WTC11 (cell line): ENCODE measurements at regions not wholly inside any gene's neighbourhood (a gene's known extent, or its start where the extent isn't known, plus 50 kb on each side); places are given as distances from the start of the nearest gene placed in this dataset.
A peak's percentile ranks its signal among the peaks of the same experiment; 100 is the strongest.

Experiments used
- ATAC-seq: fragments of 200-7000 bp; cut with Tn5 transposase; 2 replicates; pipeline ENCODE4 v1.10.0; 2021; ENCODE audit warnings: mild to moderate bottlenecking, moderate library complexity
- CTCF ChIA-PET: fragments of 300-600 bp; sonication (Branson Sonifier 250); formaldehyde crosslinking; loops from one replicate; lab custom pipeline; 2021; ENCODE audit warnings: antibody characterized with exemption; lab: Charles Lee
- POLR2A ChIA-PET: fragments of 350-600 bp; sonication (Branson Sonifier 250); formaldehyde crosslinking; loops from one replicate; lab custom pipeline; 2021; ENCODE audit warnings: antibody characterized with exemption; lab: Charles Lee
- DNase-seq: peaks from one replicate; pipeline ENCODE4 v3.0.0; 2021; ENCODE audit warnings: low spot score
- H3K27ac Mint-ChIP-seq: 2 replicates; pipeline ENCODE4 v1.8.0; 2021; ENCODE audit warnings: mixed read lengths
- H3K27me3 Mint-ChIP-seq: 2 replicates; pipeline ENCODE4 v1.8.0; 2021; ENCODE audit warnings: low read depth, mild to moderate bottlenecking, moderate library complexity, mixed read lengths
- H3K36me3 Mint-ChIP-seq: 2 replicates; pipeline ENCODE4 v1.8.0; 2021; ENCODE audit warnings: mixed read lengths
- H3K4me1 Mint-ChIP-seq: 2 replicates; pipeline ENCODE4 v1.8.0; 2022; ENCODE audit warnings: mixed read lengths
- H3K4me3 Mint-ChIP-seq: 2 replicates; pipeline ENCODE4 v1.8.0; 2021; ENCODE audit warnings: mild to moderate bottlenecking, moderate library complexity, mixed read lengths
- H3K9me3 Mint-ChIP-seq: 2 replicates; pipeline ENCODE4 v1.8.0; 2021; ENCODE audit warnings: mixed read lengths
- AR ChIP-seq: fragments of 250-450 bp; sonication (Bioruptor Pico); IDR thresholded peaks from 2 replicates; pipeline ENCODE4 v1.9.0; 2021; ENCODE audit warnings: mild to moderate bottlenecking
- E2F1 ChIP-seq: sonication (generic); formaldehyde crosslinking; IDR thresholded peaks from 2 replicates; pipeline ENCODE4 v1.8.0; 2022; ENCODE audit warnings: mild to moderate bottlenecking, missing genetic modification reagents
- E2F5 ChIP-seq: sonication (generic); formaldehyde crosslinking; IDR thresholded peaks from 2 replicates; pipeline ENCODE4 v1.8.1; 2022; ENCODE audit warnings: mild to moderate bottlenecking, moderate library complexity, missing genetic modification reagents
- EMX1 ChIP-seq: fragments of 250-450 bp; sonication (Bioruptor Pico); IDR thresholded peaks from 2 replicates; pipeline ENCODE4 v1.8.0; 2021; ENCODE audit warnings: mild to moderate bottlenecking
- ETV6 ChIP-seq: sonication (generic); formaldehyde crosslinking; IDR thresholded peaks from 2 replicates; pipeline ENCODE4 v1.8.1; 2022; ENCODE audit warnings: mild to moderate bottlenecking, missing genetic modification reagents
- HMGXB4 ChIP-seq: sonication (generic); formaldehyde crosslinking; IDR thresholded peaks from 2 replicates; pipeline ENCODE4 v1.8.1; 2023; ENCODE audit warnings: mild to moderate bottlenecking, moderate library complexity, missing genetic modification reagents
- IRF2 ChIP-seq: sonication (generic); formaldehyde crosslinking; IDR thresholded peaks from 2 replicates; pipeline ENCODE4 v1.8.0; 2022; ENCODE audit warnings: low read depth, missing genetic modification reagents, borderline replicate concordance
- NFE2L1 ChIP-seq: sonication (generic); formaldehyde crosslinking; IDR thresholded peaks from 2 replicates; pipeline ENCODE4 v1.8.1; 2023; ENCODE audit warnings: missing genetic modification reagents
- RELA ChIP-seq: sonication (generic); formaldehyde crosslinking; IDR thresholded peaks from 2 replicates; pipeline ENCODE4 v1.8.1; 2022; ENCODE audit warnings: missing genetic modification reagents, mild to moderate bottlenecking, borderline replicate concordance
- SMAD3 ChIP-seq: sonication (generic); formaldehyde crosslinking; IDR thresholded peaks from 2 replicates; pipeline ENCODE4 v1.8.0; 2022; ENCODE audit warnings: missing genetic modification reagents, mild to moderate bottlenecking, borderline replicate concordance
- SP1 ChIP-seq: sonication (generic); formaldehyde crosslinking; conservative IDR thresholded peaks from 2 replicates; pipeline ENCODE4 v1.8.1; 2022; ENCODE audit warnings: missing genetic modification reagents
- STAT6 ChIP-seq: sonication (generic); formaldehyde crosslinking; conservative IDR thresholded peaks from 2 replicates; pipeline ENCODE4 v1.8.1; 2023; ENCODE audit warnings: mild to moderate bottlenecking, low read depth, missing genetic modification reagents, moderate library complexity
- TCF7 ChIP-seq: sonication (generic); formaldehyde crosslinking; IDR thresholded peaks from 2 replicates; pipeline ENCODE4 v1.8.0; 2022; ENCODE audit warnings: mild to moderate bottlenecking, low read depth, missing genetic modification reagents, moderate library complexity
- TEAD4 ChIP-seq: sonication (generic); formaldehyde crosslinking; IDR thresholded peaks from 2 replicates; pipeline ENCODE4 v1.8.0; 2022; ENCODE audit warnings: mild to moderate bottlenecking, missing genetic modification reagents
- TP53 ChIP-seq: sonication (generic); formaldehyde crosslinking; IDR thresholded peaks from 2 replicates; pipeline ENCODE4 v1.8.1; 2023; ENCODE audit warnings: mild to moderate bottlenecking, missing genetic modification reagents
- USF2 ChIP-seq: sonication (generic); formaldehyde crosslinking; IDR thresholded peaks from 2 replicates; pipeline ENCODE4 v1.8.1; 2023; ENCODE audit warnings: mild to moderate bottlenecking, missing genetic modification reagents, moderate library complexity
- ZNF138 ChIP-seq: sonication (generic); formaldehyde crosslinking; conservative IDR thresholded peaks from 2 replicates; pipeline ENCODE4 v1.8.1; 2022; ENCODE audit warnings: mild to moderate bottlenecking, moderate library complexity, missing genetic modification reagents
- ZNF263 ChIP-seq: sonication (generic); formaldehyde crosslinking; IDR thresholded peaks from 2 replicates; pipeline ENCODE4 v1.8.1; 2022; ENCODE audit warnings: low read depth, mild to moderate bottlenecking, moderate library complexity, missing genetic modification reagents
- ZNF671 ChIP-seq: fragments of 250-450 bp; sonication (Bioruptor Pico); IDR thresholded peaks from 2 replicates; pipeline ENCODE4 v1.8.0; 2021; ENCODE audit warnings: mild to moderate bottlenecking
- TF ChIP-seq, protein P1 (sequence below): sonication (generic); formaldehyde crosslinking; IDR thresholded peaks from 2 replicates; pipeline ENCODE4 v1.8.1; 2022; ENCODE audit warnings: missing genetic modification reagents, borderline replicate concordance
- TF ChIP-seq, protein P2 (sequence below): sonication (generic); formaldehyde crosslinking; IDR thresholded peaks from 2 replicates; pipeline ENCODE4 v1.8.1; 2023; ENCODE audit warnings: mild to moderate bottlenecking, missing genetic modification reagents, moderate library complexity

- ATAC-seq: peak; percentile 46; the same call in 1 of the 2 replicates
- no peaks in the 10 kb centered on the region; the same call in 1 of the 2 replicates for H3K27me3 Mint-ChIP-seq
- no peak for DNase-seq
- no peak overlapping the region for H3K27ac Mint-ChIP-seq
- H3K4me1 Mint-ChIP-seq: peaks cover 8% of the 10 kb centered on the region
- CTCF ChIA-PET: no interaction called here
- TF ChIP-seq E2F5 (CRISPR knock-in tag): no peak
- TF ChIP-seq ZNF671 (CRISPR knock-in tag): no peak
- TF ChIP-seq, protein P1, sequence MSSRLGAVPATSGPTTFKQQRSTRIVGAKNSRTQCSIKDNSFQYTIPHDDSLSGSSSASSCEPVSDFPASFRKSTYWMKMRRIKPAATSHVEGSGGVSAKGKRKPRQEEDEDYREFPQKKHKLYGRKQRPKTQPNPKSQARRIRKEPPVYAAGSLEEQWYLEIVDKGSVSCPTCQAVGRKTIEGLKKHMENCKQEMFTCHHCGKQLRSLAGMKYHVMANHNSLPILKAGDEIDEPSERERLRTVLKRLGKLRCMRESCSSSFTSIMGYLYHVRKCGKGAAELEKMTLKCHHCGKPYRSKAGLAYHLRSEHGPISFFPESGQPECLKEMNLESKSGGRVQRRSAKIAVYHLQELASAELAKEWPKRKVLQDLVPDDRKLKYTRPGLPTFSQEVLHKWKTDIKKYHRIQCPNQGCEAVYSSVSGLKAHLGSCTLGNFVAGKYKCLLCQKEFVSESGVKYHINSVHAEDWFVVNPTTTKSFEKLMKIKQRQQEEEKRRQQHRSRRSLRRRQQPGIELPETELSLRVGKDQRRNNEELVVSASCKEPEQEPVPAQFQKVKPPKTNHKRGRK (CRISPR knock-in tag): no peak
- TF ChIP-seq AR: no peak
- no peak for TF ChIP-seq USF2
- TF ChIP-seq NFE2L1 (CRISPR knock-in tag): no peak
- TF ChIP-seq SP1 (CRISPR knock-in tag): no peak
- no peak for TF ChIP-seq STAT6 (CRISPR knock-in tag)
- no peak for TF ChIP-seq E2F1 (CRISPR knock-in tag)
- TF ChIP-seq ZNF263 (CRISPR knock-in tag): no peak
- TF ChIP-seq ZNF138 (CRISPR knock-in tag): no peak
- peaks cover 5% of the 10 kb centered on the region for H3K36me3 Mint-ChIP-seq
- peaks cover 29% of the 10 kb centered on the region for H3K9me3 Mint-ChIP-seq
- POLR2A ChIA-PET: no interaction called here
- no peak overlapping the region for H3K4me3 Mint-ChIP-seq
Measured at GRCh38 chr9:107945493-107945892, 455.9 kb upstream of the KLF4 start.

- no peak for DNase-seq
- Mint-ChIP-seq H3K4me3 (no peak overlapping the region), H3K27ac (no peak overlapping the region), H3K9me3 (peaks cover 20% of the 10 kb centered on the region), H3K4me1 (peaks cover 8% of the 10 kb centered on the region), H3K36me3 (no peaks in the 10 kb centered on the region; the same call in 1 of the 2 replicates), H3K27me3 (no peaks in the 10 kb centered on the region; the same call in 1 of the 2 replicates)
- ChIA-PET CTCF (interaction anchor here (0.6 kb wide), 1 partner anchor 183 kb away, joined by 3 read pairs; no protein-coding TSS in a partner anchor), POLR2A (no interaction called here)
- ATAC-seq: no peak
- TF ChIP-seq EMX1 (CRISPR knock-in tag) (no peak), IRF2 (CRISPR knock-in tag) (no peak), ETV6 (CRISPR knock-in tag) (no peak), E2F1 (CRISPR knock-in tag) (no peak), RELA (no peak), TP53 (no peak), HMGXB4 (CRISPR knock-in tag) (no peak), TEAD4 (CRISPR knock-in tag) (no peak), TCF7 (CRISPR knock-in tag) (no peak), SMAD3 (CRISPR knock-in tag) (no peak)
- TF ChIP-seq, protein P2, sequence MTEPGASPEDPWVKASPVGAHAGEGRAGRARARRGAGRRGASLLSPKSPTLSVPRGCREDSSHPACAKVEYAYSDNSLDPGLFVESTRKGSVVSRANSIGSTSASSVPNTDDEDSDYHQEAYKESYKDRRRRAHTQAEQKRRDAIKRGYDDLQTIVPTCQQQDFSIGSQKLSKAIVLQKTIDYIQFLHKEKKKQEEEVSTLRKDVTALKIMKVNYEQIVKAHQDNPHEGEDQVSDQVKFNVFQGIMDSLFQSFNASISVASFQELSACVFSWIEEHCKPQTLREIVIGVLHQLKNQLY (CRISPR knock-in tag): no peak
Measured at GRCh38 chr9:107944387-107944786, 454.8 kb upstream of the KLF4 start.
